NCI-H1048 (cell line): ENCODE measurements at regions not wholly inside any gene's neighbourhood (a gene's known extent, or its start where the extent isn't known, plus 50 kb on each side); places are given as distances from the start of the nearest gene placed in this dataset.
"Not testable (repeated sequence)": the region's sequence is repeated elsewhere in the genome, so short reads cannot be mapped to it uniquely, and the experiment has no call there.

Experiments
- DNase-seq: peaks from one replicate; lab custom pipeline; 2025; lab: John Stamatoyannopoulos, UW

GRCh38 chr12:91452464-91452863 is 269.8 kb upstream of the DCN start:
- not testable (repeated sequence) for DNase-seq

GRCh38 chr12:91441993-91442952 is 259.7 kb upstream of the DCN start:
- DNase-seq = no peak

- DNase-seq = no peak
Observed at GRCh38 chr12:91441246-91441645, 258.6 kb upstream of the DCN start.

GRCh38 chr12:91434081-91434480 is 251.5 kb upstream of the DCN start:
- no peak for DNase-seq

GRCh38 chr12:91432755-91433154 is 250.1 kb upstream of the DCN start:
- DNase-seq = no peak

GRCh38 chr12:91432089-91432488 is 249.5 kb upstream of the DCN start:
- no peak for DNase-seq

GRCh38 chr12:91424506-91424905 is 241.9 kb upstream of the DCN start:
- DNase-seq = no peak

- DNase-seq = no peak
Observed at GRCh38 chr12:91423693-91424050, 241.1 kb upstream of the DCN start.

- DNase-seq = no peak
Observed at GRCh38 chr12:91422811-91423692, 240.4 kb upstream of the DCN start.

- DNase-seq = no peak
Observed at GRCh38 chr12:91422127-91422526, 239.5 kb upstream of the DCN start.

GRCh38 chr12:91419809-91420208 is 237.2 kb upstream of the DCN start:
- no peak for DNase-seq

GRCh38 chr12:91418221-91419090 is 235.8 kb upstream of the DCN start:
- no peak for DNase-seq

GRCh38 chr12:91417650-91418049 is 235.0 kb upstream of the DCN start:
- DNase-seq = no peak

- DNase-seq = no peak
Observed at GRCh38 chr12:91414636-91415035, 232.0 kb upstream of the DCN start.

GRCh38 chr12:91413581-91414546 is 231.2 kb upstream of the DCN start:
- DNase-seq = no peak

GRCh38 chr12:91406920-91407341 is 224.3 kb upstream of the DCN start:
- no peak for DNase-seq

- no peak for DNase-seq
Observed at GRCh38 chr12:91404441-91404840, 221.8 kb upstream of the DCN start.

- no peak for DNase-seq
Observed at GRCh38 chr12:91401190-91401589, 218.6 kb upstream of the DCN start.

GRCh38 chr12:91400271-91400670 is 217.7 kb upstream of the DCN start:
- no peak for DNase-seq

GRCh38 chr12:91397866-91398532 is 215.4 kb upstream of the DCN start:
- no peak for DNase-seq
